DMS114 treated with DMSO at 0.1 percent for 48 hours (cell line): ENCODE measurements at regions not wholly inside any gene's neighbourhood (a gene's known extent, or its start where the extent isn't known, plus 50 kb on each side); places are given as distances from the start of the nearest gene placed in this dataset.

Experiments
- DNase-seq: peaks from one replicate; lab custom pipeline; 2025; ENCODE audit not compliant: unreplicated experiment; lab: John Stamatoyannopoulos, UW

DNA sequence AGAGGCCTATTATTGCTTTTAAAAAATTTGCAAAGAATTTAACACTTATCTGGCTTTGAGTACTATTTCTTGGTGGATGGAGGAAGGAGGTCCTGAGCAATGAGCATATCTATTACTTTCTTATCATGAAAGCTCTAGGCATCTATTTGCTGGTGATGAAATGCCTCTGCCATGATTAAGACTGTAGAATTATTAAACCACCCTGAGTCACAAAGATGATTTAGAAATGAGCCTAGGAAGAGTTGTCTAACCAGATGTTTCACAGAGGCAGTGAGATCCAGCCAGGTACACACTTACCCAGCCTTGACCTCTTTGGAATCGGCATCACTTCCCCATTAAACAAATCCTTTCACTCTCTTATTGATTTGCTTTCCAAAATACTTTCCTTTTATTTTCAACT, 304.4 kb upstream of the KIF2A start:
- no peak for DNase-seq

DNA sequence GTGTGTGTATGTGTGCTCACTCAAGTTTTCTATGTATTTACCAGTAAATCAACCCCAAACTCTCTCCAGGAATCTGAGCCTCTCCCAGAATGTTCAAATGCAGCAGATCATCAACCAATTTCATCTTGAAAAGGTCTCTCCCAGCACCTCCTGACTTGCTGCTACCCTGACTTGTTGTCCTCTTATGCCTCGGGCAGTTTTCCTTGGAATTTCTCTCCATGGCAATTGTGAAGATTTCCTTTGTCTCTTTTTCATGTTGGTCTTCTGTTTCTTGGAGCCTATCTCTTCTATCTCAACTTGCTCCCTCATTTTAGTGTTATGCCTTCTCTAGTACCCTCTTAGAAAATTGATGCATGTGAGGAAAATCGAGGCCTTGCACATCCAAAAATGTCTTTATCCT, 303.6 kb upstream of the KIF2A start:
- no peak for DNase-seq

DNA sequence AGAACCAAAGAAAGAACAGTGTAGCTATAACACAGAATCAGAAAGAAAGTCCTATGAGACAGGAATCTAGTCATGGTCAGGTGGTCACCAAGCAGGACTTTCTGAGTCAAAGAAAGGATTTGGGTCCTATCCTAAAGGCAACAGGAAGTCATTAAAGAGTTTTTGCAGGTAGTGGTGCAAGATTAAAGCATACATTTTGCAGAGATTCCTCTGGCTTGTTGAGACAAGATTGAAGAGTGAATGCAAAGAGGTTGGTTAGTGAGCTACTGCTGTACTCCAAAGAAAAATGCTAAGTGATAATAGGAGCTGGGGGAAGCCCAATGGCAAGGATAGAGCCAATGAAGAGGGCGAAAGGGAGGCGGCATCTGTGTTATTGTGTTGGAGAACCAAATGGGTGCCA, 300.5 kb upstream of the KIF2A start:
- DNase-seq = no peak

DNA sequence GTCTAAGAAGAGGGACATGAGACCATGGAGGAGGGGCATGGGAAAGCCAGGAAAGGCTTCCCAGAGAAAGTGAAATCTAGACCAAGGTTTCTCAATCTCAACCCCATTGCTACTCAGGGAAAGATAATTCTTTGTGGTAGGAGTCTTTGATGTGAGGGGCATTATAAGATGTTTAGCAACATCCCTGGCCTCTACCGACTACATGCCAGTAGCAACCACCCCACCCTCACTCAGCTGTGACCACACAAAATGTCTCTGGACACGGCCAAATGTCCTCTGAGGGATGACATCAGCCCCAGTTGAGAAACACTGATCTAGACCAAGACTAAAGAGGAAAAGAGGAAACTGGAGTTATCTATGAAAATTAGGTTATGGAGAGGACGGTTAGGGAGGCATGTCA, 298.5 kb upstream of the KIF2A start:
- no peak for DNase-seq

DNA sequence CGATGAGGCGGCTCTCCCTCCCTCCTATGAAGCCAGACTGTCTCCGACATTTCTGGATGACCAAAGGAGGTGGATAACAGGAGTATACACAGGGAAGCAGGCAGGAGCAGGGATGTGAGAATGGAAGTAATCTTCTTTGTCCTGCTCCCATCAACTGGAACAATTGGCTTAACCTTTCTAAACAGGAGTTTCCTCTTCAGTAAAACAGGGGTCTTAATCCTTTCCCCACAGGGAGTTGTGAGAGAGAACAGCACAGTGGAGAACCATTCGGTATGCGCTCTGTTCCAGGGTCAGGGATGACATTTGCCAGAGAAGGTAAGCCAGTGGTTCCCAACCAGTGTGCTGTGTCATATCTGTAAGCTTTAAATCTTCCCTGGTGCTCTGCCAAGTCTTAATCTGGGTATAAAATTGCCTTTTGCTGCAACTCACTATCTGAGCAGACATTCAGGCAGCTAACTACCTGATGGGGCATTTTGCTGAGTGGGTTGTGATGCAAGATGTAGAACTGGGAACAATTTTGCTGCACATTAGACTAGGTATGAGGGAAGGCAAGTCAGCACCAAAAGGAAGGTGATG, 294.8 kb upstream of the KIF2A start:
- no peak for DNase-seq

DNA sequence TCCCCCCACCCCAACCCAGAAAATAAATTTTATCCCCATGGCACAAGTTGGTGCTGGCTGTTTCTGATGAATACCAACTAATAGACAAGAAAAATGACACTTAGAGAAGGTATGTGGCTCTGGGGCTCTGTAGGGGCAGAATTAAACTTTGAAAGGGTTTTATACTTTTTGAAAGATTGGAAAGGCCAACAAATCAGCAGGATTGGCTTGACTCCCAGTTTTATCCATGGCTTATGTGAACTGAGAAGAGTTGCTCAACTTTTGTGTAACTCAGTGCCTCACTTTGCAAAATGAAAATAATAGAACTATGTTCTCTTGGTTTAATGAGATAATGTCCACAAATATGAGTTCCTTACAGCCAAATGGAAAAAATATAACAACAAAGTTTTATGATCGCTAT, 288.9 kb upstream of the KIF2A start:
- DNase-seq = no peak

DNA sequence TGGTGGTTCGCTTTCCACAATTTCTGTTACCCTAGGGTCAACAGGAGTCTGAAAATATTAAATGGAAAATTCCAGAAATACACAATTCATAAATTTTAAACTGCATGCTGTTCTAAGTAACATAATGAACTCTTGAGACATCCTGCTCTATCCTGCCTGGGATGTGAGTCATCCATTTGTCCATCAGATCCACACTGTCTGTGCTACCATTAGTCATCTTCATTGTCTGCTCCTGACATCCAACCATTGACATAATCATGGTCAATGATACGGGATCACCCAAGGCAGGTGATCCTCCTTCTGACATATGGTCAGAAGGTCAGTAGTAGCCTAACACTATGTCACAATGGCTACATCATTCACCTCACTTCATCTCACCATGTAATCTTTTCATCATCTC, 276.7 kb upstream of the KIF2A start:
- DNase-seq = no peak

DNA sequence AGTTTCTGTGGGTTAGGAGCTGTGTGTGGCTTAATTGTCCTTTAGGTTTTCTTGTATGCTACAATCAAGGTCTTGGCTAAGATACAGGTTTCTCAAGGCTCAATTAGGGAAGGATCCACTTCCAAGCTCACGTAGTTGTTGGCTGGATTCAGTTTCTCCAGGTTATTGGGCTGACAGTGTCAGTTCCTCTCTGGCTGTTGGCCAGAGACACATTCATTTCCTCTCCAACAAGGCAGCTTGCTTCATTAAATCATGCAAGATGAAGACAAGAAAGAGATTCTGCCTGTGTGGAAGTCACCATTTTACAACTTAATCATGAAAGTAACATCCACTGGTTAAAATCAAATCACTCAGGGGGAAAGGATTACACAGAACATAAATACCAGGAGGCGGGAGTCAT, 275.7 kb upstream of the KIF2A start:
- DNase-seq = no peak

DNA sequence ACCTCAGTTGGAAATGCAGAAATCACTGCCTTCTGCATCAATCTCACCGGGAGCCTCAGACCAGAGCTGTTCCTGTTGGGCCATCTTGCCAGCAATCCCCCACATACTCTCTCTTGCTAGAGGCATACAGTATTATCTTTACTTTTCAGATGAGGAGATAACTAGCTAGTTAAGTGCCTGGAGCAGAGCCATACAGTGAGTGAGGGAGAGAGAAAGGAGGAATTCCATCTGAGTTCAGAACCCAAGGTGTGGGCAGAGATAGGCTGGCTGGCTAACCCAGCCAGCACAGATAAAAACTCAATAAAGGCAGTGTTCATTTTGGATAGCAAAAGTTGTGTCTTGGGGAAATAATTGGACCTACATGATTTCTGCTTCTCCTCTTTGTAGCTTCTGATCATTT, 268.0 kb upstream of the KIF2A start:
- DNase-seq = no peak

DNA sequence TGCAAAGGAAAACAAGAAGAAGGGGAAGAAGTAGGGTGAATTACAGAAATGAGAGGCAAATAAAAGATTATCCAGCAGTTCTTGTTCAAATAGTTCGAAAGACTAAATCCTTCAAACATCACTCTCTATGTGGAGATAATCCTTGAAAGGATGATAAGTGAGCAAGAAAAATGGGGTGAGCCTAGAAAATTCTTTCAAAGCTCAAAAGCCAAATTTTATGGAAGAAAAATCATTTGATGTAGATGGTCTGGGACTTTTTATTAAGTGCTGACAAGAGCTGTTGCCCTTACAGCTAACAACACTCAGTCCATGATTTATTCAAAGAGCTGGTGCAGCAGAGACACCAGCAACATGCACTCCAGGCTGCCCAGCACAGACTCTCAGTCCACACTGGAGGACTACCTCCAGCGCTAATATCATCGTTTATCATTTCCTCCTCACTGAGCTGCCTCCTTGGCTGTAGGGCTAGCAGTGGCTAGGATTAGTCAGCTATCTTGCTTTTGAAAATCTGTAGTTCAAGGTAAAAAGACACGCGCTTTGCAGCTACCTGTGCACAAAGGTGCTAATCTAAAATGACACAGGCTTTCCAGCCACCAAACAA, 264.8 kb upstream of the KIF2A start:
- DNase-seq = no peak

DNA sequence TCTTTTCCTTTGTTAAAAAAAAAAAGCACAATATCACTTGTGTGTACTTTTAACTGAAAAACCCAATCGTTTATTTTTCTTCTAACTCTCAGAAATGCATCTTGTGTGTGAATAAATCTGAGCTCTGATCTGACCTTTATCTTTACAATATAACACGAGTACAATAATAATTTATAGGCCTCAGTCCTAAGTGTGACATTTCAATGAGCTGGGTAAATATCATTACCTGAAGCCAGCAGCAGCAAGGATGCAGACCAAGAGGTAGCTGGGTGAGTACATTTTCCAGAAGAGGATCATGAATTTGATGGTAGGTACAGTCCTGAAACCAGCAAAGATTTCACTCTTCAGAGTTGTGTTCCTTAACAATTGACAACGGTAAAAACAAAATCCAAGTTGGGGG, 264.0 kb upstream of the KIF2A start:
- no peak for DNase-seq

DNA sequence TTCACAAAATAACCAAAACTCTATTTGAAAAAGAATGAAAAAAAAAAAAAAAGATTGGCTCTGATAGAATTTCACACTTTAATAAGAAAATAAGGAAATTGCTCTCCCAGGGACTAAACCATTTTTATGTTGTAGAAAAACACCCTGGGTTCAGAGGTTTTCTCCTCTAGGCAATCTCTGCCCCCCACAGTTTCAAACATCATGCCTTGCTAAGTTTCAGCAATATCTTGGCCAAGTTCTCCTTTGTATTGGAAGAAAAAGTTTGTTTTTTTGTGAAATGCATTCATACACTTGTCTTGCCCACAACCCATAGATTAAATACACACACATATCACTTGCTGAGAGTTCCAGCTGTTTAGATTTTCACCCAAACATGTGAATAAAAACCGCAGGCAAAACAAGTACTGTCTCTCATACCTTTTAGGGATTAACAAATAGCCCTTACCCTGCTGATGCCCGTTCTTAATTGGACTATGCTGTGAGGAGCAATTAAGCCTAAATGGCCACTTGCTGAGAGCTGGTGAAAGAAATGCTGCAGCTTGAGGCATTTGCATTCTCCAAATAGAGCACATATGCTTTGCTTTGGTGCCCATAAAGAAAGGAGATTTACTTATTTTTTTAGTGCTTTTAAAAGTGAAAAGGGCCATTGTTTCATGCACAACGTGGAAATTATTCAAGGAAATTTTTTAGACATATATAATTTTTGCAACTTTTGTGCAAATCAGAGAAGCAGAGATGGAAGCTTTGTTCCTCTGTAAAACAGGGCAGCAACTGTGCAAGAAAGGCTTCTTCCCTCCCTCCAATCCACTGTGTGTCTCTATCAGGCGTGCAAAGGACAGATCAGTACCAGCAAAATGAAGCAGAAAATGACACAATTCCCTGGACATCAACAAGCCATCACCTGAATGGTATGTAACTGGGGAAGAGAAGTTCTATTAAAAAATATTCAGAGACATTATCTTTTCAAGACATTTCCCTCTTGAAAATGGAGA, 262.4 kb upstream of the KIF2A start:
- DNase-seq = no peak

DNA sequence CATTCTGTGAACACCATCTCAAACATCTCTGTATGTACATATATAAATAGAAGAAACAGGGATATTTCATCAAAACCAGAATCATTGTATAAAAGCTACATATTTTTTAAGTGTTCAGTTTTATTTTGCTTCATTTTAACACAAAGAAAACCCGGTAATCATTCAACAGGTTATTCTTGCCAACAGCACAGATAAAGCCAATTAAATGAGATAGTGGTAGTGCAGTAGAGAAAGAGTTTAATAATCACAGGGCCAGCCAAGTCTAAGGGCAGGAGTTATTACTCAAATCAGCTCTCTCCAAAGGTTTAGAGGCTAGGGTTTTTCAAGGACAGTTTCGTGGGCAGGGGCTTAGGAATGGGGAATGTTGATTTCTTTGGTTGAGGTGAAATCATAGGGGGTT, 261.0 kb upstream of the KIF2A start:
- no peak for DNase-seq

DNA sequence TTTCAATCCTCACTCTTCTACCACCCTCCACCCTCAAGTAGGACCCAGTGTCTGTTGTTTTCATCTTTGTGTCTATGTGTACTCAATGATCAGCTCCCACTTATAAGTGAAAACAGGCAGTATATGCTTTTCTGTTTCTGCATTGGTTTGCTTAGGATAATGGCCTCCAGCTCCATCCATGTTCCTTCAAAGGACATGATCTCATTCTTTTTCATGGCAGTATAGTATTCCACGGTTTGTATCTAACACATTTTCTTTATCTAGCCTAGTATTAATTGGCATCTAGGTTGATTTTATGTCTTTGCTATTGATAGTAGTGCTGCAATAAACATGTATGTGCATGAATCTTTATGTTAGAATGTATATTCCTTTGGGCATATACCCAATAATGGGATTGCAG, 259.8 kb upstream of the KIF2A start:
- no peak for DNase-seq

DNA sequence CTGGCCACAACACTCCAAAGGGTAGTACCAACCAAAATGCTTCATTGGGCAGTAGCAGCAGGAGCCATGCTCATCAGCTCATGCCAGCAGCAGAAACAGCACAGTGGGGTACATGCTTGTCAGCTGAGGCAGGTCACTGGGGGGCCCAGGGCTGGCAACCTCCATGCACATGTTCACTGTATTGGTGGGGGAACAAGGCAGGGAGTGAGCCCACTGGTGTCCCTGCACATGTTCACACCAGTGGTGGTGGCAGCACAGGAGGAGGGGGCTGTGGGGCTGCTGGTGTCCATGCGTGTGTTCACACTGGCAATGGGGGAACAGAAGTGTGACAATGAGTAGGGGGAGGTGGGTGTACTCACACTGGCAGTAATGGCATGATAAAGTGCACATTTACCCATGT, 254.3 kb upstream of the KIF2A start:
- DNase-seq = no peak

DNA sequence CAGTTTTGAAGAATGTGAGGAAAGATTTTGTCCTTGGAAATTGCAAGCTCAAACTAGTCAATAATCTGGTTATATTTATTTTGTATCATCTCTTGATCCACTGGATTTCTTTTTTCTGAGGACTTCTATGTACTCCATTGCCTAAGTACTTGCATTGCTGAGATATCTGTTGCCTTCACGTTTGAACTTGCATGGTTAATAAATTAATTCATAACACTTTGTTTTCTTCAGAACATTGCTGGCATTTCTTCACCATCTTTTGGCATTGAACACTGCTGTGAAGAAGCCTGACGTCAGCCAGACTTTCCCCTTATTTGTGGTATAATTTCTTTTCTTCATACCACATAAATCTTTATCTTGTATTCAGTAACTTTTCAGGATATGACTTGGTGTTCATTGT, 246.0 kb upstream of the KIF2A start:
- no peak for DNase-seq

DNA sequence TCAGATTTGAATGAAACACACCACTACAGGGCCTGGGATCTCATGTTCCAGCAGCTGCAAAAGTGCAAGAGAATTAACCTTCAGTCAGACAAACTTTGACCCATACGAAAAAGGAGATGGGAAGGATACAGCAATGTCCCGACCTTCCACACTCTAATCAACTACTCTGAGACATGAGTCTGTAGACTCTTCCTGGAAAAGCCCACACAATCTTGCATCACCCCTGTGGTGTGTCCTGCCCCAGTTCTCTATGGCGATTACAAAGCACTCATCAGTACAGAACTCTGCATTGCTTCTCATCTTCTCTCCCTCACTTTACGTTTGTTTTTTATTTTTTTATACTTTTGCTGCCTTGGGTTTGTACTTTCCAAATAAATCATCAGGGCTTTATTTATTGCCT, 241.0 kb upstream of the KIF2A start:
- DNase-seq = no peak

DNA sequence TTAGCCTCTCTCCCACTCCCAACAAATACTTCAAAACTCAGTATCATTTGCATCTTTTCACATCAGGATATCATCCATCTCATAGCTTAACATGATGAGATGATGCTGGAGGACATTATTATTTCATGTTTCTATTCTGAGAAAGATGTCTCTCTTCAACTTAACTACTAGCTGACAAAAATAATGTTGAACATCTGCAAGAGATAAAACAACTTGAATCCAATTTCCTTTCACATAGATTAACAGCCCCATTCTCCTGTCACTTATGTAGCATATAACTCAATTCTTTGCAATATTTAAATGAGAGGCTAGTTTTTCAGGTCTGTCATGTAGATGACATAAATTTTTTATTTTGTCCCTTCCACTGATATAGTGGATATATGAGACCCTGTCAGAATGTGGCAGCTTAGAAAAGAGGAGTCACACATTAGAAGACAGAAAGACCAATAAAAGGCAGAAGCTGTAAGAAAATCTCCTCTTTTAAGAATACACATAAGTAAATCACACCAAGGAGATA, 239.2 kb upstream of the KIF2A start:
- no peak for DNase-seq

DNA sequence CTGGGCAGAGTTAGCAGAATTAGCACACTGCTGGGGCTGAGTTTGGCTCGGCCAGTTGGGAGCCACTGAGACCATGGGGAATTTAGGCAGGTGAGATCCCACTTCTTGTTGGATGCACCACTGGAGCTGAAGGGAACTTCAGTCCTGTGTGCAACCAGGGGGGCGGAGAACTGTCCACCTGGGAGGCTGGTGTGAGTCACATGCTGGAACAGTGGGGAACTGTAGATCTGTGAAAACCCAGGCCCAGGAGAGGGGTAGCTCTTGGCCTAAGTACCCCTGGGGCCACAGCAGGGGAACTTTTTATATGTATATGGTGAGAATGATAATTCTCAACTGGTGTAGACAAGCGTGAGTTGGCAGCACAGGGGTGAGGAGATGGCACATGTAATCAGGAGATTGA, 237.5 kb upstream of the KIF2A start:
- no peak for DNase-seq

DNA sequence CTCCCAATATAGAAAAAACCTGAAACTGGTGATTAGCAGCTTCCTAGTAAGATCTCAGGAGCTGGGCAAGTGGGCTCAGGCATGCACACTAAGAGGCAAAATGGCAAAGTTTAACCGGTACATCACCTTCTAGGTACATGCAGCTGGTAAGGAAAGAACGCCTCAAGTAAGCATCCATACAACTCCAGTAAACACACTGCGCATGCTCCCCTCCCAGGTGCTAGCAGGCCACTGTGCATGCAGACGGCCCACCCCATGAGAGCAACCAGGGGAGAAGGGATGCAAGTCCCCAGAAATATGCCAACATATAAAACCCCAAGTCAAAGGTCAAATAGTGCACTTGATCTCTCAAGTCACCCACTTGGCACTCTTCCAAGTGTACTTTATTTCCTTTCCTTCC, 228.6 kb upstream of the KIF2A start:
- no peak for DNase-seq

DNA sequence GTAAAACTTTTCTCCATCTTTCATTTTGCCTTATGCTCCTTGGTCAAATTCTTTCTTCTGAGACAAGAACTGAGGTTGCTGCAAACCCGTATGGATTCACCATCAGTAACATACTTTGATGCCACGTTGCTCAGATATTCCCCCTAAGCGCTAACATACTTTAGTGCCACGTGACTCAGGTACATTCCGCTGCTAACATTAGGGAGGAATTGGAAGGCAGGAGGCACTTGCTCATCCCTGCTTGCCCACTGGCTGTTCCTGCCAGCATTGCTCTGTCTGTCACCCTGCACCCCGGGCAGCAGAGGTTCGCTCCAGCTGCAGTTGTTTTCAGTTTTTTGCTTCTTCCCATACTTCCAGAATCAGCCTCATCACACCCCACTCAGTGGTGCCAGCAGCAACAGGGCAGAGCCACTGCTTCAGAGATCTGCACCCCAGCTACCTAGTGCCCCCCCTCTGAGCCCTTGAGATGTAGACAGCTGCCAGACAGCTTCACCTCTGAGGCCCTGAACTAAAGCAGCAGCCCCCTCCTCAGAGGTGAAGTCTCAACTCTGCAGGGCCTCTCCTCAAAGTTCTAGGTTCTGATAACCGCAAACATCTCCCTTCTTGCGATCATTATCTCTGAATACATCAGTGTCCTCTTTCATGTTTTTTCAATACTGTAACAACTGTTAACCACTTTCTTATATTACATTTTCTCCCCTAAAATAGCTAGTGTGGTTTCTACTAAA, 228.0 kb upstream of the KIF2A start:
- DNase-seq = no peak
